ENCODE measurements at regions not wholly inside any gene's neighbourhood (a gene's known extent, or its start where the extent isn't known, plus 50 kb on each side); places are given as distances from the start of the nearest gene placed in this dataset.

- H3K4me3 ChIP-seq = no peak overlapping the region
- DNase-seq = no peak
- TF ChIP-seq POLR2A (IDR thresholded peaks at IDR 0.05) = no peak
- TF ChIP-seq CTCF (IDR thresholded peaks at IDR 0.05) = no peak
- WGBS, 4 donors = 63 to 75% (median 71%) methylated on average over 5 of the region's 5 CpGs
- no peaks in the 10 kb centered on the region for H3K27me3 ChIP-seq
- H3K27ac ChIP-seq = no peak overlapping the region
- intact Hi-C loops (cut with DNase I) = no loop called here
- no peaks in the 10 kb centered on the region for H3K9me3 ChIP-seq (replicated peaks in 1 of 3)
- H3K4me1 ChIP-seq (replicated peaks in 1 of 2) = no peaks in the 10 kb centered on the region
- no peaks in the 10 kb centered on the region for H3K36me3 ChIP-seq (replicated peaks in 1 of 2)
These were observed 226.4 kb upstream of the MYT1L start for GRCh38 chr2:2557475-2557874.

- no peaks in the 10 kb centered on the region for H3K36me3 ChIP-seq (replicated peaks in 1 of 2)
- no peak for DNase-seq
- H3K4me3 ChIP-seq = no peak overlapping the region
- no peaks in the 10 kb centered on the region for H3K4me1 ChIP-seq (replicated peaks in 1 of 2)
- no peak overlapping the region for H3K27ac ChIP-seq
- 72 to 90% (median 79%) methylated on average over 2 to 3 of the region's 3 CpGs for WGBS, 4 donors
- no peaks in the 10 kb centered on the region for H3K9me3 ChIP-seq (replicated peaks in 1 of 3)
- intact Hi-C loops (cut with DNase I) = no loop called here
- TF ChIP-seq CTCF (IDR thresholded peaks at IDR 0.05) (no peak), POLR2A (IDR thresholded peaks at IDR 0.05) (no peak)
- H3K27me3 ChIP-seq = no peaks in the 10 kb centered on the region
These were observed 219.8 kb upstream of the MYT1L start for GRCh38 chr2:2550856-2551255.

- no peak overlapping the region for H3K27ac ChIP-seq
- H3K36me3 ChIP-seq (replicated peaks in 1 of 2) = no peaks in the 10 kb centered on the region
- H3K9me3 ChIP-seq (replicated peaks in 1 of 3) = no peaks in the 10 kb centered on the region
- intact Hi-C loops (cut with DNase I) = no loop called here
- no peaks in the 10 kb centered on the region for H3K4me1 ChIP-seq (replicated peaks in 1 of 2)
- H3K27me3 ChIP-seq = no peaks in the 10 kb centered on the region
- DNase-seq = no peak
- H3K4me3 ChIP-seq = no peak overlapping the region
- TF ChIP-seq CTCF (IDR thresholded peaks at IDR 0.05) (no peak), POLR2A (IDR thresholded peaks at IDR 0.05) (no peak)
- WGBS, 4 donors = 69 to 84% (median 77%) methylated on average over 4 of the region's 4 CpGs
These were observed 216.8 kb upstream of the MYT1L start for GRCh38 chr2:2547911-2548310.

GRCh38 chr2:2547451-2547850, 216.4 kb upstream of the MYT1L start:
- no peak for DNase-seq

More at GRCh38 chr2:2547451-2547850, 216.4 kb upstream of the MYT1L start:
- H3K27ac ChIP-seq = no peak overlapping the region
- H3K4me3 ChIP-seq = no peak overlapping the region
- no peaks in the 10 kb centered on the region for H3K27me3 ChIP-seq
- TF ChIP-seq CTCF (IDR thresholded peaks at IDR 0.05) (no peak), POLR2A (IDR thresholded peaks at IDR 0.05) (no peak)
- 80 to 95% (median 84%) methylated on average over 3 of the region's 3 CpGs for WGBS, 4 donors
- intact Hi-C loops (cut with DNase I) = no loop called here
- no peaks in the 10 kb centered on the region for H3K4me1 ChIP-seq (replicated peaks in 1 of 2)
- no peaks in the 10 kb centered on the region for H3K9me3 ChIP-seq (replicated peaks in 1 of 3)
- no peaks in the 10 kb centered on the region for H3K36me3 ChIP-seq (replicated peaks in 1 of 2)
